ENCODE measurements at regions not wholly inside any gene's neighbourhood (a gene's known extent, or its start where the extent isn't known, plus 50 kb on each side); places are given as distances from the start of the nearest gene placed in this dataset.

DNA sequence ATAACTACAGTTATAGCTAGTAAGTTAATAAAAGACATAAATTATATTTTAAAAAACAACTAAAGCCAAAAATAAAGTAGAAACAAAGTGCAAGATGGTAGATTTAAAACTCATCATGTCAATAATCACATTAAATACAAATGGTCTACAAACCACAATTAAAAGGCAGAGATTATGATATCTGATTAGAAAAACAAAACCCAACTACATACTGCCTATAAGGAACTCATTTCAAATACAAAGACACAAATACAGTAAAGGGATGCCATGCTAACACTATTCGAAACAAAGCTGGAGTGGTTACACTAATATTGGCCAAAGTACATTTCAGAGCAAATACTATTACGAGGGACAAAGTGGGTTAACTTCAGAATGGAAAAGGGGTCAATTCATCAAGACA lies 426.5 kb downstream of the SHQ1 start:
- H3K4me1 ChIP-seq = no peaks in the 10 kb centered on the region; the same call in 1 of the 2 replicates
- in situ Hi-C loops (cut with MboI; ENCODE audit: low sequenced_read_pairs) = no loop called here
- no peaks in the 10 kb centered on the region for H3K36me3 ChIP-seq (replicated peaks)
- no peak overlapping the region for H3K4me3 ChIP-seq
- no peak for DNase-seq (ENCODE audit: low spot score in 2 of 2)
- H3K9me3 ChIP-seq = no peaks in the 10 kb centered on the region
- no peaks in the 10 kb centered on the region for H3K27me3 ChIP-seq (ENCODE audit: low read depth)

- in situ Hi-C loops (cut with MboI; ENCODE audit: low sequenced_read_pairs) = no loop called here
- H3K9me3 ChIP-seq = no peaks in the 10 kb centered on the region
- no peak overlapping the region for H3K4me3 ChIP-seq
- H3K27me3 ChIP-seq (ENCODE audit: low read depth) = no peaks in the 10 kb centered on the region
- no peaks in the 10 kb centered on the region for H3K36me3 ChIP-seq (replicated peaks)
- no peak for DNase-seq (ENCODE audit: low spot score in 2 of 2)
- no peaks in the 10 kb centered on the region; the same call in 1 of the 2 replicates for H3K4me1 ChIP-seq
Measured at GRCh38 chr3:72421126-72421525, 427.1 kb downstream of the SHQ1 start.

- in situ Hi-C loops (cut with MboI; ENCODE audit: low sequenced_read_pairs) = no loop called here
- H3K4me3 ChIP-seq = no peak overlapping the region
- H3K27me3 ChIP-seq (ENCODE audit: low read depth) = no peaks in the 10 kb centered on the region
- H3K4me1 ChIP-seq = peaks cover 6% of the 10 kb centered on the region; the same call in 1 of the 2 replicates
- H3K36me3 ChIP-seq (replicated peaks) = no peaks in the 10 kb centered on the region
- no peaks in the 10 kb centered on the region for H3K9me3 ChIP-seq
- no peak for DNase-seq (ENCODE audit: low spot score in 2 of 2)
Measured at GRCh38 chr3:72418856-72419255, 429.4 kb downstream of the SHQ1 start.

DNA sequence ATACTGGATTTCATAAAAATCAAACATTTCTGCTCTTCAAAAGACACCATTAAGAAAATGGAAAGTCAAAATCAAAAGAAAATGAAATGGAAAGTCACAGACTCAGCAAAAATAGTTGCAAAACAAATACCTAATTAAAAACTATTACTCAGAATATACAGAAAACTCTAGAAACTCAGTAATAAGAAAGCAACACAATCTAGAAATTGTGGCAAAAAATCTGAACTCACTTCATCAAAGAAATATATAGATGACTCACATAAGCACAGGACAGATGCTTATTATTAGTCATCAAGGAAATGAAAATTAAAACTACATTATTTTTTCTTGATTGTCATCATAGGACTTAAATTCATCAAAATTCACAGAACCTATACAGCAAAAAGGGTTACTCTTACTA lies 430.0 kb downstream of the SHQ1 start:
- no peaks in the 10 kb centered on the region for H3K27me3 ChIP-seq (ENCODE audit: low read depth)
- H3K9me3 ChIP-seq = no peaks in the 10 kb centered on the region
- no peak overlapping the region for H3K4me3 ChIP-seq
- in situ Hi-C loops (cut with MboI; ENCODE audit: low sequenced_read_pairs) = no loop called here
- H3K4me1 ChIP-seq = peaks cover 6% of the 10 kb centered on the region; the same call in 1 of the 2 replicates
- no peak for DNase-seq (ENCODE audit: low spot score in 2 of 2)
- H3K36me3 ChIP-seq (replicated peaks) = no peaks in the 10 kb centered on the region

GRCh38 chr3:72414481-72415016 lies 433.7 kb downstream of the SHQ1 start:
- Histone ChIP-seq H3K36me3 (replicated peaks) (no peaks in the 10 kb centered on the region), H3K4me3 (no peak overlapping the region), H3K9me3 (no peaks in the 10 kb centered on the region), H3K27me3 (ENCODE audit: low read depth) (no peaks in the 10 kb centered on the region), H3K4me1 (peaks cover 6% of the 10 kb centered on the region; the same call in 1 of the 2 replicates)
- DNase-seq (ENCODE audit: low spot score in 2 of 2) = no peak
- in situ Hi-C loops (cut with MboI; ENCODE audit: low sequenced_read_pairs) = no loop called here

DNA sequence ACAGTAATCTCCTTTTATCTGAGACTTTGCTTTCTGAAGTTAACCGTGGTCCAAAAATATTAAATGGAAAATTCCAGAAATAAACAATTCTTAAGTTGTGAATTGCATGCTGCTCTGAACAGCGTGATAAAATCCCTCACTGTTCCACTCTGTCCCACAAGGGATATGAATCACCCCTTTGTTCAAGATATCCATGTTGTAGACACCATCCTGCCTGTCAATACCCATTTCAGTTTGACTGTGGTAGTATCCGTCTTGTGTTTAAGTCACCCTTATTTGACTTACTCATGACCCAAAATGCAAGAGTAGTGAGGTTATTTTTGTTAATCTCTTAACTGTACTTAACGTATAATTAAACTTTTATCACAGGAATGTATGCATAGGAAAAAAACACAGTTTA lies 435.0 kb downstream of the SHQ1 start:
- no peaks in the 10 kb centered on the region for H3K9me3 ChIP-seq
- no peaks in the 10 kb centered on the region for H3K36me3 ChIP-seq (replicated peaks)
- in situ Hi-C loops (cut with MboI; ENCODE audit: low sequenced_read_pairs) = no loop called here
- H3K27me3 ChIP-seq (ENCODE audit: low read depth) = no peaks in the 10 kb centered on the region
- H3K4me1 ChIP-seq = peaks cover 6% of the 10 kb centered on the region; the same call in 1 of the 2 replicates
- no peak overlapping the region for H3K4me3 ChIP-seq
- no peak for DNase-seq (ENCODE audit: low spot score in 2 of 2)

DNA sequence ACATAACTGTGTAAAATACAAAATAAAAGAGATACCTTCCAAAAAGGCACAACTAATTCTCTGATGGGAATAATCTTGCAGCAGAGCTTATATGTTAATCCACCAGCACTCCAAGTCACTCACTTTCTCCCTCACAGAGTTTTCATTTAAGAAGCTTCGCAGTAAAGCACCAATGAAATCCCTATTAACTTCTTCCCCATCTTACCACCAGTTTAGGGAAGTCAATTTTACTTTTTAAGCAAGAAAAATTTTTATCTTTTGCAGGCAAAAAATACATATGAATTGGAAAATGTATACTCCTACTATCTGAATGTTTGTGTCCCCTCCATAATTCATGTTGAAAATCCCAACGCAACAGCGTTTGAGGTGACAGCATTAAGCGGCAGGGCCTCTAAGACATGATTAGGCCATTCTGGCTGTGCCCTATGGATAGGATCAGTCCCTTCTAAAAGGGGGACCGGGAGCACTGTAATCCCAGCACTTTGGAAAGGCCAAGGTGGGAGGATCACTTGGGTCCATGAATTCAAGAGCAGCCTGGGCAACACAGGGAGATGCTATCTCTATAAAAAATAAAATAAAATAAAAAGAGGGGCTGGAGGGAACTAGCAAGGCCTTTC lies 435.8 kb downstream of the SHQ1 start:
- no peaks in the 10 kb centered on the region for H3K9me3 ChIP-seq
- H3K4me1 ChIP-seq = peaks cover 8% of the 10 kb centered on the region
- no peak for DNase-seq (ENCODE audit: low spot score in 2 of 2)
- H3K27me3 ChIP-seq (ENCODE audit: low read depth) = no peaks in the 10 kb centered on the region
- H3K36me3 ChIP-seq (replicated peaks) = no peaks in the 10 kb centered on the region
- in situ Hi-C loops (cut with MboI; ENCODE audit: low sequenced_read_pairs) = no loop called here
- H3K4me3 ChIP-seq = no peak overlapping the region

DNA sequence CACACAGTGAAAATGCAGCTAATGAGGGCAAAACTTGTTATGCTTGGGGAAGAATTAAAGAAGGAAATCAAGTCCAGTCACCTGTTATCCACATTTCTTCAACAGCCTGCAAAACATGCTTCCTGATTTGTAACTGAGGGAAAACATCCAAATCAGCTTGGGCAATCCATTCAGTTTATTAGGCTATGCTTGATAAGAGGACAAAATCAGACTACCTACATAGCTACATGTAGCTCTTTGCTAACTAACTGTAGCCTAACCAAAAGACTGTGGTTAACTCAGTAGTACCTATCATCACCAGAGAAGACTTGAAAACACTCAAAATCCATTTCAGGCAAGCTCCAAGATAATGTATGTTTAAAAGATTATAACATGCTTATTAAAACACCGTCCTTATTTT lies 436.4 kb downstream of the SHQ1 start:
- Histone ChIP-seq H3K9me3 (no peaks in the 10 kb centered on the region), H3K36me3 (replicated peaks) (no peaks in the 10 kb centered on the region), H3K4me1 (peaks cover 9% of the 10 kb centered on the region), H3K27me3 (ENCODE audit: low read depth) (no peaks in the 10 kb centered on the region), H3K4me3 (no peak overlapping the region)
- DNase-seq (ENCODE audit: low spot score in 2 of 2) = no peak
- in situ Hi-C loops (cut with MboI; ENCODE audit: low sequenced_read_pairs) = no loop called here

- in situ Hi-C loops (cut with MboI; ENCODE audit: low sequenced_read_pairs) = no loop called here
- H3K36me3 ChIP-seq (replicated peaks) = no peaks in the 10 kb centered on the region
- no peak overlapping the region for H3K4me3 ChIP-seq
- DNase-seq (ENCODE audit: low spot score in 2 of 2) = no peak
- H3K27me3 ChIP-seq (ENCODE audit: low read depth) = no peaks in the 10 kb centered on the region
- no peaks in the 10 kb centered on the region for H3K9me3 ChIP-seq
- peaks cover 9% of the 10 kb centered on the region for H3K4me1 ChIP-seq
Measured at GRCh38 chr3:72411126-72411525, 437.1 kb downstream of the SHQ1 start.

GRCh38 chr3:72408983-72409779 lies 439.1 kb downstream of the SHQ1 start:
- Histone ChIP-seq H3K36me3 (replicated peaks) (no peaks in the 10 kb centered on the region), H3K27me3 (ENCODE audit: low read depth) (no peaks in the 10 kb centered on the region), H3K4me1 (peaks cover 4% of the 10 kb centered on the region; the same call in 1 of the 2 replicates), H3K9me3 (no peaks in the 10 kb centered on the region), H3K4me3 (no peak overlapping the region)
- DNase-seq (ENCODE audit: low spot score in 2 of 2) = no peak
- in situ Hi-C loops (cut with MboI; ENCODE audit: low sequenced_read_pairs) = no loop called here

- H3K27me3 ChIP-seq (ENCODE audit: low read depth) = no peaks in the 10 kb centered on the region
- H3K4me1 ChIP-seq = peaks cover 4% of the 10 kb centered on the region; the same call in 1 of the 2 replicates
- no peaks in the 10 kb centered on the region for H3K36me3 ChIP-seq (replicated peaks)
- no peak overlapping the region for H3K4me3 ChIP-seq
- H3K9me3 ChIP-seq = no peaks in the 10 kb centered on the region
- no peak for DNase-seq (ENCODE audit: low spot score in 2 of 2)
- in situ Hi-C loops (cut with MboI; ENCODE audit: low sequenced_read_pairs) = no loop called here
Measured at GRCh38 chr3:72407766-72408165, 440.5 kb downstream of the SHQ1 start.

GRCh38 chr3:72405943-72406566 lies 442.2 kb downstream of the SHQ1 start:
- no peaks in the 10 kb centered on the region for H3K27me3 ChIP-seq (ENCODE audit: low read depth)
- H3K36me3 ChIP-seq (replicated peaks) = no peaks in the 10 kb centered on the region
- H3K4me3 ChIP-seq = no peak overlapping the region
- in situ Hi-C loops (cut with MboI; ENCODE audit: low sequenced_read_pairs) = no loop called here
- no peak for DNase-seq (ENCODE audit: low spot score in 2 of 2)
- H3K9me3 ChIP-seq = no peaks in the 10 kb centered on the region
- peaks cover 4% of the 10 kb centered on the region; the same call in 1 of the 2 replicates for H3K4me1 ChIP-seq

GRCh38 chr3:72401005-72401545 lies 447.2 kb downstream of the SHQ1 start:
- H3K27me3 ChIP-seq (ENCODE audit: low read depth) = no peaks in the 10 kb centered on the region
- H3K4me3 ChIP-seq = no peak overlapping the region
- no peak for DNase-seq (ENCODE audit: low spot score in 2 of 2)
- H3K4me1 ChIP-seq = no peaks in the 10 kb centered on the region
- H3K9me3 ChIP-seq = no peaks in the 10 kb centered on the region
- in situ Hi-C loops (cut with MboI; ENCODE audit: low sequenced_read_pairs) = no loop called here
- no peaks in the 10 kb centered on the region for H3K36me3 ChIP-seq (replicated peaks)

- in situ Hi-C loops (cut with MboI; ENCODE audit: low sequenced_read_pairs) = no loop called here
- no peak for DNase-seq (ENCODE audit: low spot score in 2 of 2)
- no peaks in the 10 kb centered on the region for H3K4me1 ChIP-seq
- no peaks in the 10 kb centered on the region for H3K27me3 ChIP-seq (ENCODE audit: low read depth)
- no peaks in the 10 kb centered on the region for H3K9me3 ChIP-seq
- no peaks in the 10 kb centered on the region for H3K36me3 ChIP-seq (replicated peaks)
- H3K4me3 ChIP-seq = no peak overlapping the region
Measured at GRCh38 chr3:72398781-72399180, 449.5 kb downstream of the SHQ1 start.
